HCT116 (cell line): ENCODE measurements at regions not wholly inside any gene's neighbourhood (a gene's known extent, or its start where the extent isn't known, plus 50 kb on each side); places are given as distances from the start of the nearest gene placed in this dataset.

Source experiments
- ATAC-seq: fragments of 200-7000 bp; cut with Tn5 transposase; 2 replicates; pipeline ENCODE4 v1.9.1; 2020; ENCODE audit warnings: mild to moderate bottlenecking, moderate library complexity
- BruUV-seq: library from RNA; stranded (reverse); fragments of 400-500 nt; replicated peaks from 2 replicates; lab custom pipeline; 2021; lab: Mats Ljungman, UMichigan
- CTCF ChIA-PET: fragments of 300-600 bp; sonication (Branson Sonifier 250); formaldehyde crosslinking; loops from one replicate; lab custom pipeline; 2021; ENCODE audit warnings: antibody characterized with exemption; lab: Charles Lee
- POLR2A ChIA-PET: fragments of 300-600, 350-600 bp; sonication (Branson Sonifier 250); formaldehyde crosslinking; loops from one replicate; lab custom pipeline; 2021; ENCODE audit warnings: antibody characterized with exemption; lab: Charles Lee
- RAD21 ChIA-PET, 2 experiments: fragments of 300-600 bp; sonication (Branson Sonifier 250); formaldehyde crosslinking; loops; one replicate each; lab custom pipeline; 2023; ENCODE audit warnings: low total read pairs in 2 of 2; ENCODE audit not compliant: uncharacterized antibody in 2 of 2, unreplicated experiment in 2 of 2, low non-redundant PET in 1 of 2; lab: Charles Lee
- DNase-seq: peaks from one replicate; pipeline ENCODE4 v3.0.0-alpha.2; 2010; ENCODE audit warnings: low read depth, low spot score
- H2AFZ ChIP-seq: fragments of 200-600 bp; shearing (Covaris generic), sonication (generic); 2 replicates; pipeline ENCODE4 v1.6.1; 2017; ENCODE audit warnings: low read depth, mixed run types, mixed read lengths, antibody characterized with exemption, low read length; ENCODE audit not compliant: poor library complexity, severe bottlenecking
- H3K27ac ChIP-seq: 2 replicates; pipeline ENCODE4 v1.5.1; 2012; ENCODE audit warnings: low read depth, low read length
- H3K27me3 ChIP-seq: fragments of 200-600 bp; sonication (generic); 2 replicates; pipeline ENCODE4 v1.6.1; 2016; ENCODE audit warnings: mixed run types, low read length, mixed read lengths; ENCODE audit not compliant: insufficient read depth
- H3K36me3 ChIP-seq, 2 experiments: fragments of 200-500 bp in 1 of 2; fragments of 200-600 bp in 1 of 2; sonication (Bioruptor generic) in 1 of 2; sonication (generic) in 1 of 2; 2 replicates each; pipeline versions ENCODE4 v1.5.1 to v1.6.1; 2014 to 2016; ENCODE audit warnings: low read length in 2 of 2, inconsistent platforms in 1 of 2, mixed read lengths in 1 of 2, mixed run types in 1 of 2; ENCODE audit not compliant: insufficient read depth in 2 of 2, control insufficient read depth in 1 of 2
- H3K4me1 ChIP-seq, 2 experiments: fragments of 200-600 bp in 1 of 2; sonication (generic) in 1 of 2; 2 replicates each; pipeline versions ENCODE4 v1.5.1 to v1.6.1; 2012 to 2017; ENCODE audit warnings: low read length in 2 of 2, inconsistent platforms in 1 of 2, mild to moderate bottlenecking in 1 of 2, mixed read lengths in 1 of 2, mixed run types in 1 of 2, moderate library complexity in 1 of 2; ENCODE audit not compliant: insufficient read depth in 2 of 2, control insufficient read depth in 1 of 2
- H3K4me2 ChIP-seq: fragments of 200-600 bp; sonication (generic); 2 replicates; pipeline ENCODE4 v1.6.1; 2017; ENCODE audit warnings: mixed run types, low read length, mixed read lengths
- H3K4me3 ChIP-seq, 2 experiments: fragments of 200-600 bp in 1 of 2; sonication (generic) in 1 of 2; replicated peaks in 1 of 2; 2 replicates each; pipeline ENCODE4 v1.5.1; 2011 to 2016; ENCODE audit warnings: low read length in 2 of 2, control low read depth in 1 of 2, low read depth in 1 of 2, mild to moderate bottlenecking in 1 of 2, mixed read lengths in 1 of 2, mixed run types in 1 of 2
- H3K79me2 ChIP-seq: fragments of 200-600 bp; sonication (generic); 2 replicates; pipeline ENCODE4 v1.6.1; 2017; ENCODE audit warnings: mild to moderate bottlenecking, mixed run types, low read length, moderate library complexity, mixed read lengths; ENCODE audit not compliant: insufficient read depth
- H3K9ac ChIP-seq: fragments of 200-600 bp; sonication (generic); 2 replicates; pipeline ENCODE4 v1.6.1; 2016; ENCODE audit warnings: low read length, mixed read lengths
- H3K9me2 ChIP-seq: fragments of 200-600 bp; sonication (generic), shearing (Covaris generic); 2 replicates; pipeline ENCODE4 v1.6.1; 2017; ENCODE audit warnings: mixed run types, mild to moderate bottlenecking, moderate library complexity; ENCODE audit not compliant: insufficient read depth
- H3K9me3 ChIP-seq, 2 experiments: fragments of 200-500 bp in 1 of 2; fragments of 200-600 bp in 1 of 2; sonication (Bioruptor generic) in 1 of 2; sonication (generic) in 1 of 2; 2 replicates each; pipeline ENCODE4 v1.6.1; 2014 to 2017; ENCODE audit warnings: low read length in 2 of 2, mixed read lengths in 2 of 2, inconsistent platforms in 1 of 2, low read depth in 1 of 2, mild to moderate bottlenecking in 1 of 2, mixed run types in 1 of 2, moderate library complexity in 1 of 2; ENCODE audit not compliant: control insufficient read depth in 1 of 2, insufficient read depth in 1 of 2
- H4K20me1 ChIP-seq: fragments of 200-600 bp; sonication (generic), shearing (Covaris generic); 2 replicates; pipeline ENCODE4 v1.6.1; 2017; ENCODE audit warnings: mixed run types, mild to moderate bottlenecking, moderate library complexity; ENCODE audit not compliant: insufficient read depth
- CBX3 ChIP-seq: IDR thresholded peaks from 2 replicates; pipeline ENCODE4 v1.6.1; 2012; ENCODE audit warnings: low read depth
- ELF1 ChIP-seq: IDR thresholded peaks from 2 replicates; pipeline ENCODE4 v1.6.1; 2012; ENCODE audit warnings: low read depth, borderline replicate concordance
- EZH2 ChIP-seq: fragments of 200-600 bp; sonication (generic); IDR thresholded peaks from 2 replicates; pipeline ENCODE4 v1.6.1; 2017; ENCODE audit warnings: antibody characterized with exemption, mixed run types
- EZH2phosphoT487 ChIP-seq: fragments of 200-600 bp; IDR thresholded peaks from 2 replicates; pipeline ENCODE4 v1.6.1; 2018; ENCODE audit warnings: antibody characterized with exemption, borderline replicate concordance
- POLR2A ChIP-seq: IDR thresholded peaks from 2 replicates; pipeline ENCODE4 v1.7.0; 2011; ENCODE audit warnings: borderline replicate concordance; ENCODE audit not compliant: insufficient read depth, insufficient read length; ENCODE audit errors: extremely low read depth
- POLR2AphosphoS5 ChIP-seq: IDR thresholded peaks from 2 replicates; pipeline ENCODE4 v1.6.1; 2011; ENCODE audit warnings: mild to moderate bottlenecking, low read depth, low read length, moderate library complexity
- RAD21 ChIP-seq: IDR thresholded peaks from 2 replicates; pipeline ENCODE4 v1.6.1; 2012; ENCODE audit warnings: low read depth, mild to moderate bottlenecking
- SP1 ChIP-seq: IDR thresholded peaks from 2 replicates; pipeline ENCODE4 v1.6.1; 2012; ENCODE audit warnings: low read depth
- TCF7L2 ChIP-seq: IDR thresholded peaks from 2 replicates; pipeline ENCODE4 v1.7.0; 2011; ENCODE audit warnings: borderline replicate concordance, inconsistent platforms; ENCODE audit not compliant: insufficient read depth, insufficient read length; ENCODE audit errors: extremely low read depth
- YY1 ChIP-seq: IDR thresholded peaks from 2 replicates; pipeline ENCODE4 v1.6.1; 2011; ENCODE audit warnings: low read length, low read depth, moderate library complexity, mild to moderate bottlenecking; ENCODE audit not compliant: insufficient replicate concordance; ENCODE audit errors: extremely low read depth
- ZFX ChIP-seq: fragments of 450-650 bp; IDR thresholded peaks from 2 replicates; pipeline ENCODE4 v1.6.1; 2017
- ZNF274 ChIP-seq: fragments of 200-500 bp; sonication (Bioruptor generic); IDR thresholded peaks from 2 replicates; pipeline ENCODE4 v1.6.1; 2014; ENCODE audit warnings: mild to moderate bottlenecking, low read depth, low read length, inconsistent platforms
- intact Hi-C: fragments of 100-400 bp; cut with micrococcal nuclease; formaldehyde crosslinking; loops from 2 replicates; pipeline ENCODE4 v1.10.0; 2022
- TF ChIP-seq, protein P1 (sequence below): IDR thresholded peaks from 2 replicates; pipeline ENCODE4 v1.6.1; 2012
- TF ChIP-seq, protein P2 (sequence below): IDR thresholded peaks from 2 replicates; pipeline ENCODE4 v1.6.1; 2012
- TF ChIP-seq, protein P3 (sequence below): IDR thresholded peaks from 2 replicates; pipeline ENCODE4 v1.6.1; 2012; ENCODE audit warnings: low read depth

DNA sequence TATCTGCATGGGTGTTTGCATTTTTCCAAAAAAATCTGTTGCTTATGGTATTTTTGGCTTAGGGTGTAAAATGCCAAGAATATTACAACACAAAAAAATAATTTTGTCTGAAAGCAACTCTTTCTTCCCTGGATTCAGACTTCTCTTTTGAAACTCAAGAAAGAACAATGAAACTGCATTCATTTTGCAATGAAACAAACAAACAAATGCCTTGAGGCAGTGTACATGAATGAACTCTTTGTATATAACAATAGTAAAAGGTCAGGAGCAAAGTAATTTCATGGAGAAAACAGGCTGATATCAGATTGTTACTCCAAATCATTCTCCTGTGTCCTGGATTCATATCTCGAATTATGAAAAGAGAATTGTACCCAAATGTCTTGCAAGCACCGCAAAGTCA, 301.6 kb upstream of the CDH20 start:
- TF ChIP-seq ZNF274: no peak
- TF ChIP-seq ZFX: no peak
- no peak for TF ChIP-seq POLR2A
- TF ChIP-seq, protein P1, sequence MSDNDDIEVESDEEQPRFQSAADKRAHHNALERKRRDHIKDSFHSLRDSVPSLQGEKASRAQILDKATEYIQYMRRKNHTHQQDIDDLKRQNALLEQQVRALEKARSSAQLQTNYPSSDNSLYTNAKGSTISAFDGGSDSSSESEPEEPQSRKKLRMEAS: no peak
- TF ChIP-seq, protein P2, sequence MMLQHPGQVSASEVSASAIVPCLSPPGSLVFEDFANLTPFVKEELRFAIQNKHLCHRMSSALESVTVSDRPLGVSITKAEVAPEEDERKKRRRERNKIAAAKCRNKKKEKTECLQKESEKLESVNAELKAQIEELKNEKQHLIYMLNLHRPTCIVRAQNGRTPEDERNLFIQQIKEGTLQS: no peak
- TF ChIP-seq CBX3: no peak
- no peak for TF ChIP-seq YY1
- no peak for TF ChIP-seq EZH2phosphoT487
- no peak for TF ChIP-seq RAD21
- no peak for TF ChIP-seq EZH2
- TF ChIP-seq SP1: no peak
- TF ChIP-seq, protein P3, sequence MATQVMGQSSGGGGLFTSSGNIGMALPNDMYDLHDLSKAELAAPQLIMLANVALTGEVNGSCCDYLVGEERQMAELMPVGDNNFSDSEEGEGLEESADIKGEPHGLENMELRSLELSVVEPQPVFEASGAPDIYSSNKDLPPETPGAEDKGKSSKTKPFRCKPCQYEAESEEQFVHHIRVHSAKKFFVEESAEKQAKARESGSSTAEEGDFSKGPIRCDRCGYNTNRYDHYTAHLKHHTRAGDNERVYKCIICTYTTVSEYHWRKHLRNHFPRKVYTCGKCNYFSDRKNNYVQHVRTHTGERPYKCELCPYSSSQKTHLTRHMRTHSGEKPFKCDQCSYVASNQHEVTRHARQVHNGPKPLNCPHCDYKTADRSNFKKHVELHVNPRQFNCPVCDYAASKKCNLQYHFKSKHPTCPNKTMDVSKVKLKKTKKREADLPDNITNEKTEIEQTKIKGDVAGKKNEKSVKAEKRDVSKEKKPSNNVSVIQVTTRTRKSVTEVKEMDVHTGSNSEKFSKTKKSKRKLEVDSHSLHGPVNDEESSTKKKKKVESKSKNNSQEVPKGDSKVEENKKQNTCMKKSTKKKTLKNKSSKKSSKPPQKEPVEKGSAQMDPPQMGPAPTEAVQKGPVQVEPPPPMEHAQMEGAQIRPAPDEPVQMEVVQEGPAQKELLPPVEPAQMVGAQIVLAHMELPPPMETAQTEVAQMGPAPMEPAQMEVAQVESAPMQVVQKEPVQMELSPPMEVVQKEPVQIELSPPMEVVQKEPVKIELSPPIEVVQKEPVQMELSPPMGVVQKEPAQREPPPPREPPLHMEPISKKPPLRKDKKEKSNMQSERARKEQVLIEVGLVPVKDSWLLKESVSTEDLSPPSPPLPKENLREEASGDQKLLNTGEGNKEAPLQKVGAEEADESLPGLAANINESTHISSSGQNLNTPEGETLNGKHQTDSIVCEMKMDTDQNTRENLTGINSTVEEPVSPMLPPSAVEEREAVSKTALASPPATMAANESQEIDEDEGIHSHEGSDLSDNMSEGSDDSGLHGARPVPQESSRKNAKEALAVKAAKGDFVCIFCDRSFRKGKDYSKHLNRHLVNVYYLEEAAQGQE: no peak
- no peak for TF ChIP-seq TCF7L2
- TF ChIP-seq ELF1: no peak
- TF ChIP-seq POLR2AphosphoS5: no peak
- BruUV-seq: no TSS peak
- no peak overlapping the region for H3K27ac ChIP-seq
- no peaks in the 10 kb centered on the region for H3K79me2 ChIP-seq
- no peak overlapping the region for H3K4me3 ChIP-seq
- no peaks in the 10 kb centered on the region for H3K9me2 ChIP-seq
- ATAC-seq (no peak), DNase-seq (no peak)
- H3K9me3 ChIP-seq: peaks cover 0 to 5% of the 10 kb centered on the region in 2 experiments; a peak in 1 of 4 replicates
- no peak overlapping the region for H3K4me2 ChIP-seq
- H3K9ac ChIP-seq: no peak overlapping the region
- H3K36me3 ChIP-seq: no peaks in the 10 kb centered on the region
- ChIA-PET RAD21 (no interaction called here), POLR2A (no interaction called here), CTCF (no interaction called here)
- H3K27me3 ChIP-seq: no peaks in the 10 kb centered on the region
- intact Hi-C loops: no loop called here
- H4K20me1 ChIP-seq: no peaks in the 10 kb centered on the region
- no peak overlapping the region for H2AFZ ChIP-seq
- H3K4me1 ChIP-seq: no peaks in the 10 kb centered on the region
